GM11168 (cell line): ENCODE measurements at regions not wholly inside any gene's neighbourhood (a gene's known extent, or its start where the extent isn't known, plus 50 kb on each side); places are given as distances from the start of the nearest gene placed in this dataset.

ENCODE experiments used
- in situ Hi-C: fragments of 300-500 bp; cut with MboI; formaldehyde crosslinking; loops from one replicate; pipeline ENCODE4 v1.12.0; 2022; ENCODE audit warnings: low sequenced_read_pairs; ENCODE audit not compliant: unreplicated experiment

DNA sequence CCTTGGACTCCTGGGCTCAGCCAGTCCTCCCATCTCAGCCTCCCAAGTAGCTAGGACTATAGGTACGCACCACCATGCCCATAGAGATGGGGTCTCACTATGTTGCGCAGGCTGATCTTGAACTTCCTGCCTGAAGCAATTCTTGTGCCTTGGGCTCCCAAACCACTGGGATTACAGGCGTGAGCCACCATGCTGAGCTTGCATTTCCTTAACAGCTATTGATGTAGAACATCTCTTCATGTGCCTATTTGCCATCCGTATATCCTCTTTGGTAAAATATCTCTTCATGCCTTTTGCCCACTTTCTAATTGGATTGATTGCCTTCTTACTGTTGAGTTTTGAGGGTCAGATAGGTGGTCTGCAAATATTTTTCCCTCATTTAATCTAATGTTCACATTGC is 208.9 kb upstream of the TLE3 start:
- in situ Hi-C loops = no loop called here

DNA sequence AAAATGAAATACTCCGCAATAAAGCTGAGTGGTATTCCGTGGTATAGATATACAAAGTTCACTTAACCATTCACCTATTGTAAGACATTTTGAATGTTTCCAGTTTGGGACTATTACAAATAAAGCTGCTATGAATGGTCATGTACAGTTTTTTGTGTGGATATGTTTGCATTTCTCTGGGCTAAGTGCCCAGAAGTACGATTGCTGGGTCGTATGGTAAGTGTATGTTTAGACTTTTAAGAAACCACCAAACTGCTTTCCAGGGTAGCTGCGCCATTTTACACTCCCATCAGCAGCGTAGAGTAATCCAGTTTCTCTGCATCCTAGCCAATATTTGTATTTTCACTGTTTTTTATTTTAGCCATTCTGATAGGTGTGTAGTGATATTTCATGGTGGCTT is 208.4 kb upstream of the TLE3 start:
- in situ Hi-C loops = no loop called here

- in situ Hi-C loops = no loop called here
These were observed 206.3 kb upstream of the TLE3 start for GRCh38 chr15:70303981-70304380.

- in situ Hi-C loops = no loop called here
These were observed 204.6 kb upstream of the TLE3 start for GRCh38 chr15:70302360-70302759.

- in situ Hi-C loops = no loop called here
These were observed 203.7 kb upstream of the TLE3 start for GRCh38 chr15:70301396-70301795.

DNA sequence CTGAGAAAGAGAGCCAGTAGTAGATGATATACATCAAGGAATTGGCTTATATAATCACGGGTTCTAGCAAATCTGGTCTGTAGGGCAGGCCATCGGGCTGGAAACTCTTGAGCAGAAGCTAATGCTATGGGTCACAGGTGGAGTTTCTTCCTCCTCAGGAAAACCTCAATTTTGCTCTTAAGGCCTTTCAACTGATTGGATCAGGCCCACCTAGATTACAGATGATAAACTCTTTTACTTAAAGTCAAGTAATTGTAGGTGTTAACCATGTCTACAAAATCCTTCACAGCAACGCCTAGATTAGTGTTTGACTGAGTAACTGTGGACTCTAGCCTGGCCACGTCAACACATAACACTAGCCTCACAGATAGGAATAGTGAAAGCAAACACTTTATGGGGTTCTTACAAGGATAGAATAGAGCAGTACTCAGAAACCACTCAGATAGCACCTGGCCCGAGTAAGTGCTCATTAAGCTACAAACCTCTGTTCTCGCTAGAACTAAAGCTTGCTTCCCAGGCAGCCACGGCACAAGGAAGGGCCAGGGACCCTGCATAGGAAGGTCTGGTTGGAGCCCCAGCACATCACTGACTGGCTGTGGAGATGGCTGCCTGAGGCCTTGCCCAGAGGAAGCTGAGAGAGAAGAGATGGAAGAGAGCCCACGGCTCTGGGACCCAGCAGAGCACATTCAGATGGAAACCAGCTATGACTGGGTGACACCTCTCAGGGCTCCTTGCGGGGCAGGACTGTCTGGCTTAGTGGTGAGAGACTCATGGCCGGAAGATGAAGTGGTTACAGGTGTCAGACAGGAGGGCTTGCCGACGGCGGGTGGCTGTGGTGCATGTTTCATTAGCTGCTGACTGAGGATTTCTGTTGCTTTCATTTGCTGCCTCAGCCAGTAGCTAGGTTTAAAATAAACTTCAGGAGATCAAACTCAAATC is 202.5 kb upstream of the TLE3 start:
- in situ Hi-C loops = no loop called here

- in situ Hi-C loops = no loop called here
These were observed 199.8 kb upstream of the TLE3 start for GRCh38 chr15:70297465-70298058.

- in situ Hi-C loops = no loop called here
These were observed 197.1 kb upstream of the TLE3 start for GRCh38 chr15:70294731-70295305.

DNA sequence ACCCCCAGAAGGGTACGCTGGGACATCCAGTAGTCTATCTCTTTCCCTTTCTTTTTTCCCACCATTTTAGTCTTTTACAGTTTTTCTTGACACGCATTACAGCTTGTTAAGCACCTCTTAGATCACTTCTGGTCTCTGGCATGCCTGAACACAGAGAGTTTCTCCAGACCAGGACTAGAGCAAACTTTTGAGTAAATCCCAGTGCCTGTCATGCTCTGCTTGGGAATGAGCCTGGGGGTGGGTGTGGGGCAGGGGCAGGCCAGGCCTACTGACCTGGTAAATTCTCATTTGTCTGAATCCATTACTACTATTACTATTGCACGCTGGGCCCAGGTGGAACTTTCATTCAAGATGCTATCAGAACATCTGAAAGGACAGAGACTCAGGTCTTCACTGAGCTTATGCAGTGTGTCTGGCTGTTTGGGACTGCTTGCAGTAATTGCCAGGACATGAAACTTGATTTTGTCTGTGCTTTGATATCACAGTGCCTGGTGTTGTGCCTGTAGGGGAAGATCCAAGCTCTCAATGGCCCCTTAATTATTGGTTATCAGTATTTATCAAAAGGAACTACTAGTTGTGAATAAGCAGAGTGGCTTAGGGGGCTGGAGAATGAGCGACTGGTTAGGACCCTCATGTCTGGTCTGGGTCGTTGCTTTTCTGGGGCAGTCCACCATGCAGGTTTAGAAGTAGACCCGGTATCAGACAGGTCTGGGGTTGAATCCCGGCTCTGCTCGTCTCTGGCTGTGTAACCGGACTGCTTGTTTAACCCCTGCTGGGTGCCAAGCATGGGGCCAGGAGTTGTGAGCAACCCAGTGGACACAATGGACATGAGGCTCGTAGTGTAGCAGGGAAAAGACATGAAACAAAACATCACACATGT is 196.1 kb upstream of the TLE3 start:
- in situ Hi-C loops = no loop called here

DNA sequence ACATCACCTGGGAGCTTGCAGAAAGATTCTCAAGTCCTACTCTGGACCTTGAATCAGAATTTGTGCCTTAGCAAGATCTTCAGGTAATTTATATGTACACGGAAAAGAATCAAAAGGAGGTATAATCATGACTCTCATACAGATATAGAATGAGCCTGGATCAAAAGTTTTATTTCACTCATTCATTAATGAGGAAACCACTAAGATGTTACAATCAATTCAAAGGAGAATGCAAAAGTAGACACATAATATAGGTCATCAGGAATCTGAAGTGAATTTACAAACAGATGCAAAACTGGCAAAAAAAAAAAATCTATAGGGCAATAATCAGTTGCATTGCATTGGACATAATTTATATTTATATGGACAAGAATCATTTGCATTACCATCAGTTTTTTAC is 195.4 kb upstream of the TLE3 start:
- in situ Hi-C loops = no loop called here

DNA sequence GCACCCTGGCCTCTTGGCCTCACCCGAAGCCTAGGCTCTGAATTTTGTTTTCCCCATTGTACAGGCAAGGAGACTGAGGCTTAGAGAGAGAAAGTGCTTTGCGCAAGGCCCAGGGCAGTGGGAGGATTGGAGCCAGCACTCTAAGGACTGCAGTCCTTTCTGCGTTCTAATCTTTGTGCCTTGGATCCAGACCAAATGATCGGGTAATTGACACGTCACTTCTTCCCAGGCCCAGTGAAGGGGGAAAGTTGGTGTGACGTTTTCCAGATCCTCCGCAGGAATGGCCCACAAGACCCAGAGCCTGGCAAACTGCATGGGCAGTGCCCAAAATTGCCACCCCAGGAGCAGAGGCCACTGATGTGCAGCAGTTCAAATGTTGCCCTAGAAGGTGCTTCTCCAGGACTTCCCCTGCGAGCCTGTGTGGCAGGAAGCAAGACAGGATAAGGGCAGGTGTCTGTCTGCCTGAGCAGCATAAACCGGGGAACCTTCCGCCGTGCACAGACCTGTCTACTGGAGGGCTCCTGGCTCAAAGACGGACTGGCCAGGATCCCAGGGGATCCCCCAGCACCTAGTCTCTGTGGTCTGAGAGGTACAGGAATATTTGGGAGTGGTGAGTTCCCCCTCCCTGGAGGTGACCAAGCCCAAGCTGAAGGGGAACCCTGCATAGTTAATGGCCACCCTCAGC is 194.5 kb upstream of the TLE3 start:
- in situ Hi-C loops = no loop called here

- in situ Hi-C loops = no loop called here
These were observed 193.8 kb upstream of the TLE3 start for GRCh38 chr15:70291305-70292075.

- in situ Hi-C loops = no loop called here
These were observed 193.0 kb upstream of the TLE3 start for GRCh38 chr15:70290708-70291107.

- in situ Hi-C loops = no loop called here
These were observed 191.7 kb upstream of the TLE3 start for GRCh38 chr15:70289191-70289955.

GRCh38 chr15:70286113-70286806 is 188.5 kb upstream of the TLE3 start:
- in situ Hi-C loops = no loop called here

GRCh38 chr15:70284438-70285214 is 186.9 kb upstream of the TLE3 start:
- in situ Hi-C loops = no loop called here

DNA sequence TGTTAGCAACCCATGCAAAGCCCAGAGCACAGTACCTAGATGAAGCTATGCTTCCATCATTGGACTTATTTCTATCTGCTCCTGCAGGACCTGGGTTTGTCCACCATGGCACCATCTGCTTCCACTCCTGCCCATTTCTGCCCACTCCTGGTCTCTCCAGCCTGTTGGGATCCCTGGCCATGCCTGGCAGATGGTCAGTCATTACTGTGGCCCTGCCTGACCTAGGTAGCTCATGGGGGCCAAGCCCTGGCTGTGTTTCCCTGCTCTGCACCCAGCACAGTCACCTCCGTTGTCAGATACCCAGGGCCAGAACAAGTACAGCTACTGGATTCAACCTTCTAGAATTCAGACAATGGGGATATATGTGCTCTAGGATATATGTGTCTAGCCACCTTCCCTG is 185.8 kb upstream of the TLE3 start:
- in situ Hi-C loops = no loop called here
